Neuronal stem cell (in vitro differentiated cells): ENCODE measurements at regions not wholly inside any gene's neighbourhood (a gene's known extent, or its start where the extent isn't known, plus 50 kb on each side); places are given as distances from the start of the nearest gene placed in this dataset.

Experiments used
- DNase-seq: peaks from one replicate; pipeline ENCODE4 v3.0.0-alpha.2; 2013; ENCODE audit warnings: low spot score
- H2AFZ ChIP-seq: one replicate; pipeline ENCODE4 v1.6.1; 2013; ENCODE audit warnings: mild to moderate bottlenecking, low read length, inconsistent platforms
- H2AK5ac ChIP-seq: 2 replicates; pipeline ENCODE4 v1.6.1; 2013; ENCODE audit warnings: low read depth, mild to moderate bottlenecking, inconsistent platforms, low read length, moderate library complexity, mixed read lengths
- H2BK120ac ChIP-seq: 2 replicates; pipeline ENCODE4 v1.6.1; 2013; ENCODE audit warnings: low read depth, mild to moderate bottlenecking, inconsistent platforms, low read length, moderate library complexity, mixed read lengths
- H2BK12ac ChIP-seq: one replicate; pipeline ENCODE4 v1.6.1; 2013; ENCODE audit warnings: low read length, inconsistent platforms
- H2BK15ac ChIP-seq: 2 replicates; pipeline ENCODE4 v1.6.1; 2013; ENCODE audit warnings: mild to moderate bottlenecking, low read length, inconsistent platforms, mixed read lengths
- H2BK5ac ChIP-seq: one replicate; pipeline ENCODE4 v1.6.1; 2013; ENCODE audit warnings: inconsistent platforms, mild to moderate bottlenecking, low read length, moderate library complexity
- H3K14ac ChIP-seq: one replicate; pipeline ENCODE4 v1.6.1; 2013; ENCODE audit warnings: low read length, inconsistent platforms
- H3K18ac ChIP-seq: 2 replicates; pipeline ENCODE4 v1.6.1; 2013; ENCODE audit warnings: low read length, inconsistent platforms
- H3K23ac ChIP-seq: 2 replicates; pipeline ENCODE4 v1.6.1; 2013; ENCODE audit warnings: low read depth, mild to moderate bottlenecking, mixed read lengths, low read length, inconsistent platforms; ENCODE audit not compliant: poor library complexity
- H3K27ac ChIP-seq: replicated peaks from 3 replicates; pipeline ENCODE4 v1.5.1; 2013; ENCODE audit warnings: low read length, inconsistent platforms
- H3K27me3 ChIP-seq, 3 experiments: 2 replicates each; pipeline ENCODE4 v1.6.1; 2013; ENCODE audit warnings: low read length in 3 of 3, mild to moderate bottlenecking in 2 of 3, inconsistent platforms in 1 of 3, low read depth in 1 of 3, mixed read lengths in 1 of 3, moderate library complexity in 1 of 3; ENCODE audit not compliant: control insufficient read depth in 3 of 3, insufficient read depth in 3 of 3
- H3K36me3 ChIP-seq, 2 donors: replicated peaks in 1 of 2; 2 replicates each; pipeline ENCODE4 v1.6.1; 2013; ENCODE audit warnings: low read length in 2 of 2; ENCODE audit not compliant: control insufficient read depth in 2 of 2, insufficient read depth in 2 of 2
- H3K4ac ChIP-seq: 2 replicates; pipeline ENCODE4 v1.6.1; 2013; ENCODE audit warnings: inconsistent platforms, mild to moderate bottlenecking, low read length, moderate library complexity
- H3K4me1 ChIP-seq, 2 donors: 1 replicate in 1 of 2; 2 replicates in 1 of 2; pipeline ENCODE4 v1.6.1; 2013; ENCODE audit warnings: low read length in 2 of 2, low read depth in 1 of 2; ENCODE audit not compliant: control insufficient read depth in 2 of 2, insufficient read depth in 1 of 2
- H3K4me2 ChIP-seq: one replicate; pipeline ENCODE4 v1.6.1; 2013; ENCODE audit warnings: mild to moderate bottlenecking, low read length, inconsistent platforms; ENCODE audit not compliant: insufficient read depth, poor library complexity, severe bottlenecking
- H3K4me3 ChIP-seq, 2 donors: 2 replicates each; pipeline ENCODE4 v1.5.1; 2013; ENCODE audit warnings: low read length in 2 of 2, mild to moderate bottlenecking in 2 of 2, inconsistent platforms in 1 of 2, moderate library complexity in 1 of 2
- H3K79me1 ChIP-seq: one replicate; pipeline ENCODE4 v1.6.1; 2013; ENCODE audit warnings: low read depth, mild to moderate bottlenecking, inconsistent platforms, low read length, moderate library complexity
- H3K9ac ChIP-seq: one replicate; pipeline ENCODE4 v1.6.1; 2013; ENCODE audit warnings: mild to moderate bottlenecking, low read depth, low read length, inconsistent platforms; ENCODE audit not compliant: poor library complexity
- H3K9me3 ChIP-seq, 2 donors: replicated peaks in 1 of 2; 2 replicates each; pipeline versions ENCODE3 to v1.6.1; 2013; ENCODE audit warnings: low read length in 2 of 2, mild to moderate bottlenecking in 2 of 2, inconsistent platforms in 1 of 2, low read depth in 1 of 2, mixed read lengths in 1 of 2, moderate library complexity in 1 of 2; ENCODE audit not compliant: control insufficient read depth in 2 of 2, insufficient read depth in 1 of 2
- H4K8ac ChIP-seq: one replicate; pipeline ENCODE4 v1.6.1; 2013; ENCODE audit warnings: low read depth, mild to moderate bottlenecking, inconsistent platforms, low read length, moderate library complexity
- H4K91ac ChIP-seq: one replicate; pipeline ENCODE4 v1.6.1; 2013; ENCODE audit warnings: low read length, low read depth, mild to moderate bottlenecking, inconsistent platforms; ENCODE audit not compliant: poor library complexity
- WGBS, 2 donors: extraction: QIAGEN DNeasy Blood & Tissue Kit; methylation state at CpG; one replicate each; pipeline ENCODE4 v1.1.7; 2013; ENCODE audit warnings: missing lambda C conversion rate in 2 of 2, mixed read lengths in 1 of 2; ENCODE audit not compliant: insufficient read length in 2 of 2, insufficient replicate concordance in 1 of 2; ENCODE audit errors: extremely low coverage in 2 of 2; 5-methylcytosine and 5-hydroxymethylcytosine counted together

- DNase-seq, result no peak
- Histone ChIP-seq H3K79me1 (peaks cover 2% of the 10 kb centered on the region), H3K9me3 (no peaks in the 10 kb centered on the region), H3K4ac (no peak overlapping the region), H2BK5ac (no peak overlapping the region), H3K23ac (peak overlapping the region; percentile 49), H3K4me1 (no peaks in the 10 kb centered on the region), H3K18ac (no peak overlapping the region), H3K27ac (no peak overlapping the region), H2BK12ac (no peak overlapping the region), H2BK120ac (no peak overlapping the region), H3K9ac (peak overlapping the region; percentile 21), H2AK5ac (peak overlapping the region; percentile 47), H3K36me3 (no peaks in the 10 kb centered on the region), H2BK15ac (peak overlapping the region; percentile 49), H3K4me2 (no peak overlapping the region), H3K27me3 (no peaks in the 10 kb centered on the region), H4K8ac (peak overlapping the region; percentile 65), H3K14ac (no peak overlapping the region), H3K4me3 (no peak overlapping the region), H4K91ac (no peak overlapping the region), H2AFZ (no peak overlapping the region)
- no CpG with 5 or more reads among the region's 23 CpGs for WGBS, 2 donors
Observed at GRCh38 chr2:132278267-132278666, 116.5 kb upstream of the ANKRD30BL start.

GRCh38 chr2:132279344-132279743 is 117.6 kb upstream of the ANKRD30BL start:
- Histone ChIP-seq H4K91ac (no peak overlapping the region), H3K36me3 (no peaks in the 10 kb centered on the region), H4K8ac (no peak overlapping the region), H3K4me1 (no peaks in the 10 kb centered on the region), H3K79me1 (peaks cover 2% of the 10 kb centered on the region), H3K4me3 (no peak overlapping the region), H2BK5ac (no peak overlapping the region), H2BK120ac (no peak overlapping the region), H3K27me3 (no peaks in the 10 kb centered on the region), H2BK12ac (no peak overlapping the region), H3K14ac (no peak overlapping the region), H3K4ac (no peak overlapping the region), H2AK5ac (no peak overlapping the region), H3K9me3 (no peaks in the 10 kb centered on the region), H3K9ac (no peak overlapping the region), H3K23ac (no peak overlapping the region), H3K27ac (no peak overlapping the region), H2AFZ (no peak overlapping the region), H3K4me2 (no peak overlapping the region), H3K18ac (no peak overlapping the region), H2BK15ac (no peak overlapping the region)
- no CpG with 5 or more reads among the region's 11 CpGs for WGBS, 2 donors
- no peak for DNase-seq

- no peak overlapping the region for H3K4me2 ChIP-seq
- H2BK5ac ChIP-seq, result no peak overlapping the region
- H3K27ac ChIP-seq, result no peak overlapping the region
- H2BK120ac ChIP-seq, result no peak overlapping the region
- peak overlapping the region; percentile 56 for H2AK5ac ChIP-seq
- DNase-seq, result no peak
- H3K18ac ChIP-seq, result peak overlapping the region; percentile 38
- peaks cover 2% of the 10 kb centered on the region for H3K79me1 ChIP-seq
- H3K23ac ChIP-seq, result no peak overlapping the region
- H4K8ac ChIP-seq, result no peak overlapping the region
- no peaks in the 10 kb centered on the region for H3K9me3 ChIP-seq
- no peak overlapping the region for H3K4me3 ChIP-seq
- no peak overlapping the region for H3K4ac ChIP-seq
- no peak overlapping the region for H2BK12ac ChIP-seq
- H3K9ac ChIP-seq, result no peak overlapping the region
- no peaks in the 10 kb centered on the region for H3K36me3 ChIP-seq
- H2AFZ ChIP-seq, result no peak overlapping the region
- H4K91ac ChIP-seq, result no peak overlapping the region
- H3K14ac ChIP-seq, result no peak overlapping the region
- WGBS, 2 donors, result no CpG with 5 or more reads among the region's 31 CpGs
- H3K27me3 ChIP-seq, result no peaks in the 10 kb centered on the region
- H2BK15ac ChIP-seq, result no peak overlapping the region
- H3K4me1 ChIP-seq, result no peaks in the 10 kb centered on the region
Observed at GRCh38 chr2:132279930-132280615, 118.3 kb upstream of the ANKRD30BL start.

GRCh38 chr2:132280912-132281311 is 119.2 kb upstream of the ANKRD30BL start:
- Histone ChIP-seq H3K27ac (no peak overlapping the region), H3K4me3 (no peak overlapping the region), H3K4me2 (no peak overlapping the region), H2BK120ac (no peak overlapping the region), H2BK12ac (no peak overlapping the region), H3K27me3 (no peaks in the 10 kb centered on the region), H3K9ac (no peak overlapping the region), H2BK5ac (no peak overlapping the region), H4K8ac (no peak overlapping the region), H3K18ac (no peak overlapping the region), H3K79me1 (no peaks in the 10 kb centered on the region), H3K9me3 (no peaks in the 10 kb centered on the region), H3K14ac (no peak overlapping the region), H3K23ac (no peak overlapping the region), H2AFZ (no peak overlapping the region), H2BK15ac (no peak overlapping the region), H4K91ac (no peak overlapping the region), H3K4ac (no peak overlapping the region), H2AK5ac (no peak overlapping the region), H3K36me3 (no peaks in the 10 kb centered on the region), H3K4me1 (no peaks in the 10 kb centered on the region)
- WGBS, 2 donors, result no CpG with 5 or more reads among the region's 12 CpGs
- no peak for DNase-seq
